H9 (cell line): ENCODE measurements at regions not wholly inside any gene's neighbourhood (a gene's known extent, or its start where the extent isn't known, plus 50 kb on each side); places are given as distances from the start of the nearest gene placed in this dataset.

Experiments used
- DNase-seq: peaks from one replicate; pipeline ENCODE4 v3.0.0-alpha.2; 2017
- H2AFZ ChIP-seq: one replicate; pipeline ENCODE4 v1.6.1; 2013; ENCODE audit warnings: mild to moderate bottlenecking, low read length, control low read depth, moderate library complexity
- H2AK5ac ChIP-seq: 2 replicates; pipeline ENCODE4 v1.6.1; 2013; ENCODE audit warnings: low read length, control low read depth, mixed read lengths; ENCODE audit not compliant: insufficient read length
- H2BK120ac ChIP-seq: one replicate; pipeline ENCODE4 v1.6.1; 2013; ENCODE audit warnings: low read depth, mild to moderate bottlenecking, low read length, control low read depth, inconsistent platforms; ENCODE audit not compliant: poor library complexity, severe bottlenecking
- H2BK12ac ChIP-seq: 2 replicates; pipeline ENCODE4 v1.6.1; 2013; ENCODE audit warnings: low read length, control low read depth, mixed read lengths, low read depth; ENCODE audit not compliant: insufficient read length
- H2BK15ac ChIP-seq: 2 replicates; pipeline ENCODE4 v1.6.1; 2013; ENCODE audit warnings: low read depth, low read length, control low read depth
- H2BK20ac ChIP-seq: one replicate; pipeline ENCODE4 v1.6.1; 2013; ENCODE audit warnings: low read depth, mild to moderate bottlenecking, low read length, control low read depth, inconsistent platforms; ENCODE audit not compliant: poor library complexity, severe bottlenecking
- H2BK5ac ChIP-seq: 2 replicates; pipeline ENCODE4 v1.6.1; 2013; ENCODE audit warnings: low read length, control low read depth, mixed read lengths; ENCODE audit not compliant: insufficient read length
- H3K14ac ChIP-seq: 2 replicates; pipeline ENCODE4 v1.6.1; 2013; ENCODE audit warnings: low read length, control low read depth; ENCODE audit not compliant: insufficient read depth
- H3K18ac ChIP-seq: 2 replicates; pipeline ENCODE4 v1.6.1; 2013; ENCODE audit warnings: low read depth, mild to moderate bottlenecking, mixed read lengths, low read length, control low read depth; ENCODE audit not compliant: insufficient read length
- H3K23ac ChIP-seq: 2 replicates; pipeline ENCODE4 v1.6.1; 2013; ENCODE audit warnings: low read length, control low read depth, mixed read lengths, low read depth; ENCODE audit not compliant: insufficient read length
- H3K23me2 ChIP-seq: 2 replicates; pipeline ENCODE4 v1.6.1; 2013; ENCODE audit warnings: low read depth, mild to moderate bottlenecking, mixed read lengths, low read length, control low read depth; ENCODE audit not compliant: insufficient read length, poor library complexity, severe bottlenecking
- H3K27ac ChIP-seq: 2 replicates; pipeline ENCODE4 v1.5.1; 2013; ENCODE audit warnings: low read length, control low read depth, mixed read lengths, low read depth; ENCODE audit not compliant: insufficient read length
- H3K27me3 ChIP-seq: 2 replicates; pipeline ENCODE4 v1.6.1; 2013; ENCODE audit warnings: low read length, control low read depth, inconsistent platforms; ENCODE audit not compliant: insufficient read depth
- H3K4ac ChIP-seq: 2 replicates; pipeline ENCODE4 v1.6.1; 2013; ENCODE audit warnings: low read depth, mild to moderate bottlenecking, control low read depth, inconsistent platforms, low read length, moderate library complexity
- H3K4me1 ChIP-seq: 2 replicates; pipeline ENCODE4 v1.6.1; 2013; ENCODE audit warnings: low read length, control low read depth, inconsistent platforms; ENCODE audit not compliant: insufficient read depth
- H3K4me2 ChIP-seq: 2 replicates; pipeline ENCODE4 v1.6.1; 2013; ENCODE audit warnings: low read length, control low read depth, mixed read lengths; ENCODE audit not compliant: insufficient read length, insufficient read depth
- H3K56ac ChIP-seq: 2 replicates; pipeline ENCODE4 v1.6.1; 2013; ENCODE audit warnings: low read depth, mild to moderate bottlenecking, mixed read lengths, low read length, control low read depth; ENCODE audit not compliant: insufficient read length
- H3K79me1 ChIP-seq: 2 replicates; pipeline ENCODE4 v1.6.1; 2013; ENCODE audit warnings: low read depth, mild to moderate bottlenecking, moderate library complexity, low read length, control low read depth, inconsistent platforms; ENCODE audit not compliant: insufficient read depth, poor library complexity, severe bottlenecking
- H3K79me2 ChIP-seq: 2 replicates; pipeline ENCODE4 v1.6.1; 2013; ENCODE audit warnings: low read length, control low read depth, inconsistent platforms; ENCODE audit not compliant: insufficient read depth
- H3K9ac ChIP-seq: 2 replicates; pipeline ENCODE4 v1.6.1; 2013; ENCODE audit warnings: low read length, control low read depth, mixed read lengths; ENCODE audit not compliant: insufficient read length; ENCODE audit errors: extremely low read depth
- H3K9me3 ChIP-seq: one replicate; pipeline ENCODE4 v1.6.1; 2013; ENCODE audit warnings: low read depth, low read length, inconsistent platforms; ENCODE audit not compliant: control insufficient read depth
- H3T11ph ChIP-seq: one replicate; pipeline ENCODE4 v1.6.1; 2013; ENCODE audit warnings: mild to moderate bottlenecking, low read length, control low read depth, inconsistent platforms
- H4K20me1 ChIP-seq: one replicate; pipeline ENCODE4 v1.6.1; 2013; ENCODE audit not compliant: control insufficient read depth, insufficient read length, insufficient read depth
- H4K5ac ChIP-seq: 2 replicates; pipeline ENCODE4 v1.6.1; 2013; ENCODE audit warnings: low read depth, mild to moderate bottlenecking, mixed read lengths, low read length, control low read depth; ENCODE audit not compliant: insufficient read length
- H4K8ac ChIP-seq: replicated peaks from 2 replicates; pipeline ENCODE4 v1.6.1; 2013; ENCODE audit warnings: low read length, control low read depth, mixed read lengths, low read depth; ENCODE audit not compliant: insufficient read length
- H4K91ac ChIP-seq: 2 replicates; pipeline ENCODE4 v1.6.1; 2013; ENCODE audit warnings: low read depth, mild to moderate bottlenecking, moderate library complexity, mixed read lengths, low read length, control low read depth; ENCODE audit not compliant: insufficient read length
- H3K27ac Mint-ChIP-seq, 3 experiments: 2 replicates in 2 of 3; 3 replicates in 1 of 3; pipeline ENCODE4 v1.8.0; 2020 to 2021; ENCODE audit warnings: mixed read lengths in 3 of 3, mild to moderate bottlenecking in 1 of 3, moderate library complexity in 1 of 3
- H3K27me3 Mint-ChIP-seq: 2 replicates; pipeline ENCODE4 v1.8.0; 2021; ENCODE audit warnings: low read depth, mild to moderate bottlenecking, moderate library complexity, mixed read lengths
- H3K36me3 Mint-ChIP-seq, 3 experiments: 2 replicates in 2 of 3; 3 replicates in 1 of 3; pipeline ENCODE4 v1.8.0; 2020 to 2021; ENCODE audit warnings: low read depth in 3 of 3, mixed read lengths in 3 of 3; ENCODE audit not compliant: insufficient read depth in 1 of 3
- H3K4me1 Mint-ChIP-seq, 2 experiments: 2 replicates each; pipeline ENCODE4 v1.8.0; 2020; ENCODE audit warnings: mixed read lengths in 2 of 2
- H3K4me3 Mint-ChIP-seq, 2 experiments: 2 replicates in 1 of 2; 3 replicates in 1 of 2; pipeline ENCODE4 v1.8.0; 2020 to 2021; ENCODE audit warnings: mild to moderate bottlenecking in 2 of 2, mixed read lengths in 2 of 2, moderate library complexity in 1 of 2
- H3K9me3 Mint-ChIP-seq, 2 experiments: 2 replicates in 1 of 2; 3 replicates in 1 of 2; pipeline ENCODE4 v1.8.0; 2020; ENCODE audit warnings: mild to moderate bottlenecking in 2 of 2, mixed read lengths in 2 of 2, moderate library complexity in 1 of 2
- WGBS: extraction: QIAGEN DNeasy Blood & Tissue Kit; methylation state at CpG from one replicate; pipeline ENCODE4 v1.1.7; 2013; ENCODE audit warnings: missing lambda C conversion rate, low lambda C conversion rate, mixed read lengths; ENCODE audit not compliant: insufficient read length; ENCODE audit errors: extremely low coverage; 5-methylcytosine and 5-hydroxymethylcytosine counted together
- TF ChIP-seq, protein P1 (sequence below): fragments of 200-600 bp; sonication (generic); conservative IDR thresholded peaks from 3 replicates; pipeline ENCODE4 v1.8.0; 2021; ENCODE audit warnings: antibody characterized with exemption, mild to moderate bottlenecking

DNA sequence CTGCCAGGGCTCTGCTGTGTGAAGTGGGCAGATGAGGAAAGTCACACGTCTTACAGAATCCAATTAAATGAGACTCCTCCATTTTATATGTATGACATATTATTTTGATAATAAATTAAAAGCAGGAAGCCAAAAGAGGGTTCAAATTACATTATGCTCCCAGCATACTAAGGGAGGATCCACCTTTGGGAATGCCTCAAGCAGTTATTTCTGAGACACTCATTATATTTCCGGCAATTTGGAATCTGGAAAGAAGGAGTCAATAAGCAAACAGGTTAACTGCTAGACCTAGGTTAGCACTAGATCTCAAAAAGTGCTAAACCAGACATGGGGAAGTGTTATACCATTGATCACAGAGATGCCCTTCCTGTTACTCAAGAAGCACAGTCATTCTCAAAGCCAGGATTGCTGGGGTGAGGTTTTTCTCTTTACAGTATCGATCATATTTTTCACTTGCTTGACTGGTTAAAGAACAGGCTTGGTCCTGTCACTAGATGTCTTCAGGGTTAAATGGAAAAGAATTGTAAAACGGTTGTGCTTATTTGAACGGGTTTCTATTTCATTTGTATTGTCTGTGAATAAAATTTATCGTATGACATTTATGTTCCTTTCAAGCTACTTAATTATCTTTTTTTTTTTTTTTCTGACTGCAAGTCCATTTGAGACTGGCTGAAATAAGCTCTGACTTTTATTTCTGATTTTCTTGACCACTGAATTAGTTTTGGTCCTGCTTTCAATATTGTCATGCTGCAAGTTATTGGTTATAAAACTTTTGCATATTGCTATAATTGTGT, 523.2 kb downstream of the KLF12 start:
- no peak overlapping the region for H3K9ac ChIP-seq
- no peak overlapping the region for H3K4me2 ChIP-seq
- H3K23ac ChIP-seq = no peak overlapping the region
- no peak overlapping the region for H2AFZ ChIP-seq
- no peak overlapping the region for H3K14ac ChIP-seq
- Mint-ChIP-seq H3K36me3 (no peaks in the 10 kb centered on the region), H3K4me3 (no peak overlapping the region), H3K27me3 (no peaks in the 10 kb centered on the region; the same call in 1 of the 2 replicates), H3K27ac (no peak overlapping the region), H3K4me1 (peaks cover 9 to 16% of the 10 kb centered on the region in 2 experiments), H3K9me3 (no peaks in the 10 kb centered on the region; a peak in 1 of 5 replicates)
- no peak overlapping the region for H2BK5ac ChIP-seq
- H2BK15ac ChIP-seq = no peak overlapping the region
- H2BK12ac ChIP-seq = no peak overlapping the region
- H3K23me2 ChIP-seq = no peaks in the 10 kb centered on the region
- H3K4ac ChIP-seq = no peak overlapping the region
- H3T11ph ChIP-seq = no peak overlapping the region
- H2BK120ac ChIP-seq = no peak overlapping the region
- no peak overlapping the region for H3K27ac ChIP-seq
- no peak overlapping the region for H3K56ac ChIP-seq
- TF ChIP-seq, protein P1, sequence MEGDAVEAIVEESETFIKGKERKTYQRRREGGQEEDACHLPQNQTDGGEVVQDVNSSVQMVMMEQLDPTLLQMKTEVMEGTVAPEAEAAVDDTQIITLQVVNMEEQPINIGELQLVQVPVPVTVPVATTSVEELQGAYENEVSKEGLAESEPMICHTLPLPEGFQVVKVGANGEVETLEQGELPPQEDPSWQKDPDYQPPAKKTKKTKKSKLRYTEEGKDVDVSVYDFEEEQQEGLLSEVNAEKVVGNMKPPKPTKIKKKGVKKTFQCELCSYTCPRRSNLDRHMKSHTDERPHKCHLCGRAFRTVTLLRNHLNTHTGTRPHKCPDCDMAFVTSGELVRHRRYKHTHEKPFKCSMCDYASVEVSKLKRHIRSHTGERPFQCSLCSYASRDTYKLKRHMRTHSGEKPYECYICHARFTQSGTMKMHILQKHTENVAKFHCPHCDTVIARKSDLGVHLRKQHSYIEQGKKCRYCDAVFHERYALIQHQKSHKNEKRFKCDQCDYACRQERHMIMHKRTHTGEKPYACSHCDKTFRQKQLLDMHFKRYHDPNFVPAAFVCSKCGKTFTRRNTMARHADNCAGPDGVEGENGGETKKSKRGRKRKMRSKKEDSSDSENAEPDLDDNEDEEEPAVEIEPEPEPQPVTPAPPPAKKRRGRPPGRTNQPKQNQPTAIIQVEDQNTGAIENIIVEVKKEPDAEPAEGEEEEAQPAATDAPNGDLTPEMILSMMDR = no peak
- WGBS = no CpG with 5 or more reads among the region's 6 CpGs
- no peak overlapping the region for H2BK20ac ChIP-seq
- no peaks in the 10 kb centered on the region for H3K79me2 ChIP-seq
- H4K20me1 ChIP-seq = no peaks in the 10 kb centered on the region
- H2AK5ac ChIP-seq = no peak overlapping the region
- H3K4me1 ChIP-seq = no peaks in the 10 kb centered on the region
- H3K79me1 ChIP-seq = no peaks in the 10 kb centered on the region
- no peak overlapping the region for H3K18ac ChIP-seq
- H4K5ac ChIP-seq = no peak overlapping the region
- DNase-seq = no peak
- no peak overlapping the region for H4K91ac ChIP-seq
- H3K9me3 ChIP-seq = no peaks in the 10 kb centered on the region
- H3K27me3 ChIP-seq = no peaks in the 10 kb centered on the region
- no peak overlapping the region for H4K8ac ChIP-seq
